GM18507 (cell line): ENCODE measurements at regions not wholly inside any gene's neighbourhood (a gene's known extent, or its start where the extent isn't known, plus 50 kb on each side); places are given as distances from the start of the nearest gene placed in this dataset.

Experiments used
- DNase-seq: peaks from one replicate; pipeline ENCODE4 v3.0.0; 2011; ENCODE audit warnings: low read depth; ENCODE audit not compliant: insufficient read length; ENCODE audit errors: extremely low spot score
- FAIRE-seq: peaks from 2 replicates; lab custom pipeline; 2011; peaks lifted over from hg19 to GRCh38; lab: Jason Lieb, UNC

GRCh38 chr13:26908126-26908525 lies 147.5 kb upstream of the GPR12 start:
- FAIRE-seq (no peak), DNase-seq (no peak)

- no peak for DNase-seq
- FAIRE-seq, result no peak
Measured at GRCh38 chr13:26899202-26899601, 138.6 kb upstream of the GPR12 start.

GRCh38 chr13:26897706-26898550 lies 137.3 kb upstream of the GPR12 start:
- no peak for FAIRE-seq
- no peak for DNase-seq

GRCh38 chr13:26896986-26897668 lies 136.5 kb upstream of the GPR12 start:
- FAIRE-seq (no peak), DNase-seq (no peak)

GRCh38 chr13:26895808-26896466 lies 135.4 kb upstream of the GPR12 start:
- FAIRE-seq (no peak), DNase-seq (no peak)

- no peak for FAIRE-seq
Measured at GRCh38 chr13:26895081-26895807, 134.7 kb upstream of the GPR12 start.

GRCh38 chr13:26888632-26889031 lies 128.0 kb upstream of the GPR12 start:
- DNase-seq (no peak), FAIRE-seq (no peak)

More at GRCh38 chr13:26895081-26895807, 134.7 kb upstream of the GPR12 start:
- DNase-seq, result no peak

- FAIRE-seq (no peak), DNase-seq (no peak)
Measured at GRCh38 chr13:26887594-26887993, 127.0 kb upstream of the GPR12 start.

GRCh38 chr13:26883613-26884257 lies 123.1 kb upstream of the GPR12 start:
- FAIRE-seq, result no peak
- DNase-seq, result no peak

GRCh38 chr13:26882731-26883130 lies 122.1 kb upstream of the GPR12 start:
- no peak for FAIRE-seq
- DNase-seq, result no peak

- DNase-seq, result no peak
Measured at GRCh38 chr13:26881154-26881553, 120.6 kb upstream of the GPR12 start.

GRCh38 chr13:26880735-26881134 lies 120.1 kb upstream of the GPR12 start:
- FAIRE-seq (no peak), DNase-seq (no peak)

More at GRCh38 chr13:26881154-26881553, 120.6 kb upstream of the GPR12 start:
- no peak for FAIRE-seq

GRCh38 chr13:26878438-26878837 lies 117.9 kb upstream of the GPR12 start:
- DNase-seq (no peak), FAIRE-seq (no peak)

- no peak for FAIRE-seq
- DNase-seq, result no peak
Measured at GRCh38 chr13:26873386-26873698, 112.8 kb upstream of the GPR12 start.

GRCh38 chr13:26872525-26873385 lies 112.2 kb upstream of the GPR12 start:
- FAIRE-seq (no peak), DNase-seq (no peak)

- DNase-seq, result no peak
- no peak for FAIRE-seq
Measured at GRCh38 chr13:26867451-26868091, 107.0 kb upstream of the GPR12 start.

- DNase-seq (no peak), FAIRE-seq (no peak)
Measured at GRCh38 chr13:26864576-26864975, 104.0 kb upstream of the GPR12 start.

- no peak for FAIRE-seq
Measured at GRCh38 chr13:26861941-26862340, 101.4 kb upstream of the GPR12 start.

More at GRCh38 chr13:26861941-26862340, 101.4 kb upstream of the GPR12 start:
- no peak for DNase-seq
